ENCODE measurements at regions not wholly inside any gene's neighbourhood (a gene's known extent, or its start where the extent isn't known, plus 50 kb on each side); places are given as distances from the start of the nearest gene placed in this dataset.

DNA sequence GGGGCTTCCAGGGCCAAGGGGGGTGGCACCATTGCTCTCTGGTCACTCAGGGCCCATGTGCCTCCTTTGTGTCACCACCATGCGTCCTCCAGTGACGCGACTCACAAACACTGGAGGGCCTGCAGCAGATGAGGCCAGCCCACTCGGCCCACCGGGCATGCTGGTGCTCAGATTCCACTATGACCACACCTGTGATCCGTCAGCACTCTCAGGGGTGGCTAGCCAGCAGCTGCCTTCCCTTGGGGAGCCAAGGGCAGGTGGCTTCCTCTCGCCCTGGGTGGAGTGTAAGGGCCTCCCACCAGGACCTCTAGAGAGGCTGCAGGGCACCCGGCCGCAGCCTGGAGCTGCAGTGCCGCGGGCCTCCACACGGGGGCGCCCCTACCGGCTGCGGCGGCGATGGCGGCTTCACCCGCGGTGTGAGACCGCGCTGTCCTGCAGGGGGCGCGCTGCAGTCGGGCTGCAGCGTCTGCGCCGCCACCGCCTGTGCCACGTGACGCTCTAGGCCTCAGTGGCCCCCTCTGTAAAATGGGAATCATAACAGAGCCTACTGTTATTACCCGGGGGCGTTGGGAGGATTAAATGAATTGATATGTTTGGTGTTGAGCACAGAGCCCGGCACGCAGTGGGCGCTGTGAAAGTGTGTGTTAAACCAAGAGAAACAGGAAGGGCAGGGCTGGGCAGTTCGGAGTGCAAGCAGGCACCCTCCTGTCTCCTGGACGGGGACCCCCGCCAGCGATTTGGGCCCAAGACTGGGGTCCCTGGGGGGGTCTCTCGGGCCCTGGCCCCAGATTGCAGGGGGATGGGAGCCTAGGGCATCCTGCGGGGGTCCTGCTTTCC is 192.4 kb upstream of the GSE1 start:
- peak; percentile 79 for DNase-seq

DNA sequence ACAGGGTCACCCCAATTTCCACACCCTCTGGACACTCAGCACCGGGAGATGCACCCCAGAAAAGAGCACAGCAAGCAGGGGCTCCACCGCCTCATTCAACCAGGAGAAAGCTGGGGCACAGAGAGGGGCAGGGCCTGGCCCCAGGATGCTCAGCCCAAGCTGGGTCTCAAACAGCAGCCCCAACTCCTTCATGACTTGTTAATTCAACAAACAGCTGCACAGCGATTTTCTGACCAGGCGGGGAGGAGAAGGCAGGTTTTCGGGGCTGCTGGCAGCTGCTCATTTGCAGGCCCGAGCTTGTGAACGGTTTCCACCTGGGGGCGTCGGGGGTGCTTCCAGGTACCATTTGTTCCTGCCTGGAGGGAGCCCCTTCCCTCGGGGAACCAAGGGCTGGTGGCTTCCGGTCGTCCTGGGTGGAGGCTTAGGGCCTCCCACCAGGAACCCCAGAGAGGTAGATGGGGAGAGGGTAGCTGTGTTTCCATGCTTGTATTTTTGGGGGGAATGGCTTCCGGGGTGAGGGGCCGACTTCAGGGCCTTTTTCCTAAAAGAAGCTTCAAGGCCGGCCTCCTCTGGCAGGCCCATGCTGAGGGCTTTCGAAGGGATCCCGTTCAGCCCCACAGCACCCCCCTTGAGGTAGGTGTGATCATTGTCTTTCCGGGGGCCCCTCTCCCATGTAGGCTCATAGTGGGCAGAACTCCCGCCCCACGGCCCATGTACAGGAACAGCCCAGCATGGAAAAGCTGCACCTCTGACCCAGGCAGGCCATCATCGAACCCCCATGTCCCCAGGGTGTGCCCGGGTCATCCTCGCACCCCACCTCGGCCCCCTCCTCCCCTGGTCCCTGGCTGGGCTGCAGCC is 191.6 kb upstream of the GSE1 start:
- DNase-seq, result no peak

DNA sequence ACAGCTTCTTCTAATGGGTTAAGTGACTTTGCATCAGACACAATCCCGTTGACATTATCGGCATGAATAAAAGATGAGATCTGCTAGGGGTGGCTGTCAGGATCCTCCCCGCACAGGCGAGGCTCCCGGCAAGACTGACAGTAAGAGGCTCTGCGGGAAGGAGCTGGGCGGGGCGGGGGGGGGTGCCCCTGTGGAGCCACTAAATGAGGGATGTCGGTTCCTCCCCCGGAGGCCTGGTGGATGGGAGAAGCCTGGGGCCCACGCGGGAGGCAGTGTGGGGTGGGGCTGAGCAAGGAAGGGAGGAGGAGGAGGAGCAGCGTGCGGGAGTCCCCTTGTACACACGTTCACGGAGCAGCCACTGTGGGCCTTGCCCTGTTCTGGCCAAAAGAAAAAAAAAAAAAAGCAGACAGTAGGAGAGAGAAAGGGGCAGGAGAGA is 190.9 kb upstream of the GSE1 start:
- DNase-seq, result peak; percentile 16

DNA sequence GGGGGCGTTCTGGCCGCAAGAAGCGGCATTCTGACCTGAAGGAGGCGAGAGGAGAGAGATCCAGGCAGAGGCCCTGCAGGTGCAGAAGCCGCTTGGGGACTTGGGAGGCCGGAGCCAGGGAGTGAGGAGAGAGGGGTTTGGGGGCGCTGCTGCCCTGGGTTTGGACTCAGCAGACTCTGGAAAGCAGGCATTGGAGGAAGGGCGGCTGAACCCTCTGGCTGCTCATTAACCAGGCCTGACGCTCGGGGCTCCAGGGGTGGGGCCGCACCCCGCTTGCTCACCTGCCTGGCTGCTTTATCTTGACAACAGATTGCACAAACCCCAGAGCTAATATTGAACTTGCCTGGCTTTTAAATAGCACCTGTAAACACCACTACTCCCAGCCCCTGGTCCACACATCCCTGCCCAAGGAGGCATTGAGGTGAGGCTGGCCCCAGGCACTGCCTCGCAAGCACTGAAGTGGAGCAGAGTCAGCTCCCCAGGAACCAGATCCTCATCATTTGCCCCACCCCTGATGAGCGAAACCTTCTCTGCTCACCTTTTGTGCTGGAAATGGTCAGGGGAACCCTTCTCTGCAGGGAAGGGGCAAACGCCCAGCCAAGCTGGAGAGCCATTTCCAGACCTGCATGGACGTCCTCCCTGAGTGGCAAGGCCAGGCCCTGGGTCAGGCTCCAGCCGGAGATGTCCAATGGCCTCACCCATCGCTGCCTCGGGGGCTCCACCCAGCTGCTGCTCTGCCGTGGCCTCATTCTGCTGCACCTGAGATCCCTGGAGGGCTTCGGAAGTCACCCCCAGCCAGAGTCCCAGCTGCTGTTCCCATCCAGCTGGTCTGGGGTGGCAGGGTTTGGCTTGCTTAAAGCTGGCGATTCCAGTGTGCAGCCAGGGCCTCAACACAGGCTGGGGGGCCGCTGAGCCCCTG is 190.2 kb upstream of the GSE1 start:
- no peak for DNase-seq

DNA sequence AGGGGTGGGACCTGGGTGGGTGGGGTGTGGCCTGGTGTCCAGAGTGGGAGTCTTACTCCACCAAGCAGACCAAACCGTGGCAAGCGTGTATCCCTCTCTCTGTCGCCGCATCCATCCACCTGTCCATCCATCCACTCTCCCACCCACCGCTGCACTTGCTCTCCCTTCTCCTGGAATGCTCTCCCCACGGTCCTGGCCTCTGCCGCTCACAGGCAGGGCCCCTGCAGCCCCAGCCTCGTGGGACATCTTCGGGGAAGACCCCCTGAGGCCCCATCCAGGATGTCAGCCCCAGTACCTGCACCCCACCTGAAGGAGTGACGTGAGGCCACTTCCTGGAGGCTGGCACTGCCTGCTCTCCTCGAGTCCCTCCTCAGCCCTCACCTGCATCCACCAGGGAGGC is 189.5 kb upstream of the GSE1 start:
- no peak for DNase-seq

DNA sequence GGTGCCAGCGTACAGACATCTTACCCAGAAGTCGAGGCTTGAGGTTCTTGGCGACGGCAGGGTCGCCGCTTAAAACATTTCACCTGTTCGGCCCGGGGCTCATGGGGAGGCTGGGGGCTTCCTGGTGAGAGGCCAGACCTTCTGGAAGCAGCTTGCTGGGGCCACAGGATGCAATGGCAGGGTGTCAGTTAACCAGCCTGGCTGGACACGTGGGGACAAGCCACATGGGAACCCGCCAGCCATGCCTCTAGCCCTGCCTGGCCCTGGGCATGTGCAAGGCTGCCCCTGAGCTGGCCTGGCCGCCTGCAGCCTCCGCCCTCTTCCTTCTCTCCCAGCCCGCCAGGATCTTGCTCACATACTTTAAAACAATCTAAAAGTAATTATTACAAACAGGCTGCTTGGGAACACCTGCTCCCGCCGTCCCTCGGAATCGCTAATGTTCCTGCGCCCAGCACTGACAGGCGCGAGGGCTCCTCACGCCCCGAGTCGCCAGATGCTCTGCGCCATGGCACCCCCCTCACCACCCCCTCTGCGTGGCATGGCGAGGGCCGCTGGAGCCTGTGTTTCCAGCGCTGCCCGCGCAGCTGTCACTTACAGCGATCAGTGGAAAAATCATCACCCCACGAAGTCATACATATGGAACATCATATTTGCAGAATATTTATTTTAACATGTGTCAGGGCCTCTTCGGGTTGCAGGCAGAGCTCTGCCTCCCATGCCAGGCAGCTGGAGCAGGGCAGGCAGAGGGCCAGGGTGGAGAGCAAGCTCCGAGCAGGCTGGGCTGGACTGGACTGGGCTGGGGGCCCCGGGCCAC is 188.7 kb upstream of the GSE1 start:
- DNase-seq, result no peak

DNA sequence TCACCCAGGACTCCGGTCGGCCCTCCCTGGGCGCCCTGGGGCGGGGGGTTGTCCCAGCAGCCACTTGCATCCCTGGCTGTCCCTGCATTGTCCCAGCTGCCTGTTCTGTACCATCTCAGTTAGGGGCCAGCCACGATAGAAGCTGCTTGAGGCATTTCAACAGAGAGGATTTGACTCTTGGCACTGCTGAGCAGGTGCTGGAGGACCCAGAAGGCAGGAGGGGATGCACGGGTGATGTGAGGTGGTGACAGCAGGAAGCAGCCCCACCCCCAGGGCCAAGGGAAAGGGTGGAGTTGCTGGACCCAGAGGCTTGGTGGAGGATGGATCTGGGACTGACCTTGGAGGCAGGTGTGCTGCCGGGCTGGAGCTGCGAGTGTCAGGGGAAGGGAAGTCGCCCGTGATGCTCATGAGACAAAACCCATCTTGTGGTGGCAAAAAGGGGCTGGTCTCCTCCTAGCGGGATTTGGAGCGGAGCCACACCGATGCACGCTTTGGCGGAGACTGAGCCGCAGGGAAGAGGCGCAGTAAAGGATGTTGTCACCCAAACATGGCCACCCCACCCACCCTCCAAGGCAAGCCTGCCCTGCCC is 188.0 kb upstream of the GSE1 start:
- DNase-seq, result no peak

DNA sequence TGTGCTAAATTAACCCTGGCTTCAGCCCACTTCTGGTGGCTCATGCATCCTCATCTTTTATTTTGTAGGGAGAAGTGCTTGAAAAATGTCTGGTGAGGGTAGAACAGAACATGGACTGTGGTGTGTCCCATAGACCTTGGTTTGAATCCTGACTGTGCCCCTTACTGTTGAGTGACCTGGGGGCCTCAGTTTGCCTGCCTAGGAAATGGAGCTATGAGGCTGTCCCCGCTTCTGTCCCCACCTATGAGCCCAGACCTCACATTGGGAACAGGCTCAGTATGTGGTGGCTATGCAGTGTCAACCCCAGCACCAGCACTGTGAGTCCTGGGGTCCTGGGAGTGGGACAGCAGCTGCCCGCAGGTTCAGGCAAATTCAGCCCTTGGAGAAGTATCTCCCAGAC is 186.3 kb upstream of the GSE1 start:
- DNase-seq, result no peak

DNA sequence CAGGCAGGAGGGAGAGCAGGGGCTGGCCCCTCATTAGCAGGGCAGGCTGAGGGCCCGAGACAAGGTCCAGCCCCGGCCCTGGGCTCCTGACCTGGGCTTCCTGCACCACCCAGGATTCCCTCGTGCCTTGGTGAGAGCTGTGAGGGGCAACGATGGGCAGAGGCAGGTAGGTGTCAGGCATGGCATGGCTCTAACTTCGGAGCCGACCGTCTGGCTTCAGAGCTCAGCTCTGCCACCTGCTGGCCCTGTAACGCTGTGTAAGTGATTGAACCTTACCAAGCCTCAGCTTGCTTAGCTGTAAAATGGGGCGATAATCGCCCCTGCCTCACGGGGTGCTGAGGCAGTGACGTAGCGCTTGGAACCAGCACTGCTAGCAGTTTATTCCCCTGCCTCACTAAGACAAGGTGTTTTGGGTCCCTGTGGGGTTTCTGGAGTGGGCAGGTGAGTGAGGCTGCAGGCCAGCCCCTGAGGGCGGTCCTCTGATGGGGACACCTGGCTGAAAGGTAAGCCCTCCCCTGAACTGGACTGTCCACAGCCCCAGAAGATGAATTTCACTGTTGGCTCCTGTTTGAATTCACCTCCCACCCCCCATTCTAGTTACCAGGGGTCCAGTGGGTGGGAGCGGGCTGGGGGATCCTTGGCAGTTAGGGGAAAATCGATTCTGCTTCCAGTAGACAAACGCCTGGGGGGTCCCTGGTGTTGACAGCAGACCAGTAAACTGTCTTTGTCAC is 184.8 kb upstream of the GSE1 start:
- DNase-seq, result peak; percentile 46

DNA sequence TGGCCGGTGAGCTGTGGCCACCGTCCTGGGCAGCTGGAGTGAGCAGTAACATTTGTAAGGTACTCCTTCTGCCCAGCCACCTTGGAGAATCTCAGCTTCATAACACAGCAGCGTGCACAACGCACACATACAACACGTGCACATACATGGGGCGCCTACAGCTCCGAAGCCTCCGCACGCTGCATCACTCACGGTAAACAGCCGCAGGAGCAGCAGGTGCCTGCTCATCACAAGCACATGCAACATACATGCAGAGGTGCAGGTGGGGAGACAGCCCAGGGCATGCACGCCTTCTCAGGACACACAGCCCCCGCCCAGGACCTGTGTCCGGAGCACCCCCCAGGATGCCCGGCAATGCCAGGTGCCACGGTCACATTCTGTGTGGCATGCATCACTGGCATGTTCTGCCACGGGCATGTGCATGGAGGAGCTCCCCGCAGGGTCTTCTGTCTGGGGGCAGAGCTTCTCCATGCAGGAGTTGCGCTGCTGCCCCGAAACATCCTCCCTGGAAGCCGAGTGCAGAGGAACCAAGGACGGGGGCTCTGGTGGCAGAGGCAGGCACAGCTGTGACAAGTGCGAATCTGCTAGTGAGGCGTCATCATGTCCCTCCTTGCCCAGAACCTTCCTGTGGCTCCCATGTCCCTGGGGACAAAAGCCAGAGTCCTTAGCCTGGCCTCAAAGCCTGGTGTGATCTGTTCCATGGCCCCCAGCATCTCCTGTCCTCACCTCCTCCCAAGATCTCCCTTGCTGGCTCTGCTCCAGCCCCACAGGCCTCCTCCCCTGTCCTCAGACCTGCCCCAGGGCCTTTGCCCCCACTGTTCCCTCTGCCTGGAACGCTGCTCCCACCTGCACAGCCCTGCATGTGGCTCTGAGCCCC is 184.0 kb upstream of the GSE1 start:
- no peak for DNase-seq

DNA sequence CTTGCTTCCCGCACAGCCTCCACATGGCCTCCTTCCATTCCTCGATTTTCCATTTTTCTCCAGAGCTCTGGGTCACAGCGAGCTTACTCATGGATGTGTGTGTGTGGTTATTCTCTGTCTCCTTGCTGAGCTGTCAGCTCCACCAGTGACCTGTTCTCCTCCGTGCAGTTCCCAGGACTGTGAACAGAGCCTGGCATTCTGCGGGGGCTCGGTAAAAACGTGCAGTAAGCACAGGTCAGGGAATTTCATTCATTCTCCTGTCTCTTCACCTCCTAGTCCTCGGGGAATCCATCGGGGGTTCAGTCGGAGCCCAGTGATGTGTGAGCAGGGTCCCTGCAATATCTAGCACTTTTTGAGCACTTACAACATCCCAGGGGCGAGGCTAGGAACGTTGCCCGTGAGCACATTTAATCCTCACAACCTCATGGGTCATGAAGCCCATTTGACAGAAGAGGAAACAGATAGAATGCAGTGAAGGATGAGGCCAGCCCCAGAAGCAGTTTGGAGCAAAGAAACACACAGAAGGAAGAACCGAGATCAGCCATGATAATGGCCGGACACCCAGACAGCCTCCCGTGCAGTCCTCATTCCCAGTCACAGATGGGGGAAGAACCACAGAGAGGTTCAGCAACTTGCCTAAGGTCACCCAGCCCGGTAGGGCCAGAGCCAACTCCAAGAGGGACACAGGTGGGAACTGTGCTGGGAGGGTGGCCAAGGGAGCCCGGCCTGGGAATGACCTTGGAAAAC is 183.2 kb upstream of the GSE1 start:
- no peak for DNase-seq

DNA sequence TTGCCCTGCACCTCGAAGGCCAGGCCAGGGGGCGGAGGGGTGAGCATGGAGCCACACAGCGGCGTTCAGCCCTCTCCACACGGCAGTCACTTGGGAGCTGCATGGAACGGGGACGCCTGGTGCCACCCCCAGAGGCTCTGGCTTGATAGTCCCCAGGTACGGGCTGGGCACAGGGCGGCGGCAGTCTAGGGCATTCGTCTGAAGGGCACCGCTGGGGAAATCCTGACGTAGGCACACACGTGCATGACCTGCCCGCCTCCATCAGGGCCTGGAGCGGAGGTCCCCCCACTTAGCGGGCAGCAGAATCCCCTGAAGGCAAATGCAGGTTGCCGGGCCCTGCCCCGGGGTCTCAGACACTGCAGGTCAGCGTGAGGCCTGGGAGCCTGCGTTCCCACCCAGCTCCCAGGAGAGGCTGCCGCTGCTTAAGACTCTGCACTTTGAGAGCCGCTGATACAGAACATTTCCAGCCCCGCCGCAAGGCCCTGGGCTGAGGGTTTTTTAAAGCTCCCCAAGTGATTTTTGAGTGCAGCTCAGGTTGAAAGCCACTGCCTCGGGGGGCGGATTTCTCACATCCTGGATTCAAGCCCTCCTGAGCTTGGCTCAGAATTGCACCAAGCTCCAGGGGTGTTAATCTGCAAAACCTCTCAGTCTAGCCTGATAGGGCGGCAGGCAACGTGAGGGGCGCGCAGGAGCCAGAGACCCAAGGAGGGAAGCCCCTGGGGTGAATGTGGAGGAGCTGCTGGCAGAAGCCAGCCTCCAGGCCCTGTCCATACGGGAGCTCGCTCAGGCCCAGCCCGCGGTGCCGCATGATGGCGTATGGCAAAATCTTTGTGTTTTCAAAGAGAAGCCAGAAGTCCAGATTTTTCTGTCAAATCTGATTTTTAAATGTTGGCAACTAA is 182.3 kb upstream of the GSE1 start:
- no peak for DNase-seq

DNA sequence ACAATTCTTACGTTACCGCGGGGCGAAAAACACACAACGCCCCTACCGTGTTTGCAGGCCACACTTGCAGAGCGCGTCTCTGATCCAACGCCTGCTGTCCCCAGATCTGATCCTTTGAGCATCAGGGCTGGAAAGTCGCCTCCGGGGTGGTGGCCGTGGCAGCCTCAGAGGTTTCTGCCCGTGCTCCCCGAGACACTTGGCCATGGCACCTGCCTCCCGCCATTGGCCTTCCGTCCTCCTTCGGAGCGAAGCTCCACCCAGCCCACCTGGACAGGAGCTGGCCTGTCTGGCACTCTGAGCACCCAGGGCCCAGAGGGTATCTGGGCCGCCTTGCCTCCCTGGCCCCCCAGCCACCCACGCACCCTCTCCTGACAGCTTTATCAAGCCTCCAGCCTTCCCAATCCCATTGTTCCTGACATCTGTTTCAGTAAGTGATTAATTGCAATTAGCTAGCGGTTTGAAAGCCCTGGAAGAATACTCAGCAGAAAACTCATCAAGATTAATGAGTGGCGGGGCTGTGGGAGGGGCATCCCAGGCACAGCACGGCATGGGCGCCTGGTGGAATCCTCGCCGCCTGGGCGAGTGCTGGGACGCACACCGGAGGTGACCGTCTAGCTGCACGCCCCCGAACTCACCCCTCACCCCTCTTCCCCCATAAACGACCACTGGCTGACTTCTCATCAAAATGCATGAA is 181.5 kb upstream of the GSE1 start:
- DNase-seq, result no peak

DNA sequence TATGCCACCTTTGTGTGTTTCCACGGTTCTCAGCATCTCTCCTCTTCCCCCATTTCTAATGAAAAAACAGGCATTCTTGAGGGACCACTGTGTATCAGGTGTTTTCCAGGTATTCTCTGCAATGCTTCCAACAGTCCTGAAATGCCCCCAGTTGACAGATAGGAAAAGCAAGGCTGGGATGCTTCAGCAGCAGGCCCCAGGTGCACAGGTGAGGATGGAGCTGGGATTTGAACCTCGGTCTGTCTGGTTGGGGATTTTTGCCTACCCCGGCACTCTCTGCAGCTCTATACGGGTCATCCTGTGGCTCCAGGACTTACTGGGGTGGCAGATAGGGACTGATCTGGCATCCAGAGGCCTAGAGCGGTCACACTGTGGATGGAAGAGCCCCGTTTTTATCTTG is 180.5 kb upstream of the GSE1 start:
- no peak for DNase-seq

DNA sequence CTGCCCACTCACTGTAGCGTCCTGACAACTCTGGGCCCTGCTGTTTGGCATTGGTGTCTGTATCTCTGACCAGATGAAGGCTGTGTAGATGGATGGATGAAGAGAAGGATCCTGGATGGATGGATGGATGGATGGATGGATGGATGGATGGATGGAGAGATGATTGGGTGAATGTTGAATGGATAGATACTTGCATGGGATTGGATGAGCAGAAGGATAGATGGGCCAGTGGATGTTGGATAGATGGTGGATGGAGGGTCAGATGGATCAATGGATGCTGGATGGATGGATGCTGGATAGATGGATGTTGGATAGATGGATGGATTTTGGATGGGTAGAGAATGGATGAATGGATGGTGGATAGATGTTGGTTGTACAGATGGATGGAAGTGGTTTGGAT is 179.6 kb upstream of the GSE1 start:
- DNase-seq, result no peak

DNA sequence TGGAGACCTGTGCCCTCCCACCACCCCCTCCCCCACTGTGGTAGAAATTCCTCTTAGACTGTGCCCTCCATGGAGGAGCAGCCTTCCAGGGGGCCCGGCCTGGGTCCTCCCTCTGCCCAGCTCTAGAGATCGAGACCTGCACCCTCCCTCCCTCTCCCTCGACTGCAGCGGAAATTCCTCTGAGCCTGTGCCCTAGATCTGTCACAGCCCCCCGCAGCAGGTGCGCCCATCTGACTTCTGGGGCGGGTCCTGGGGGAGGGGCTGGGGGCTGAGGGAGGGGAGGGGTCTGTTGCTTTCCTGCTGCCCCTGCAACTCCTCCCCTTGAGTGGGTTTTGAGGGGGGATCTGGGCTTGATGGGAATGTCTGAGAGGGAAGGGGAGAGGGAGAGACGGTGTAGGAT is 177.8 kb upstream of the GSE1 start:
- DNase-seq, result no peak

DNA sequence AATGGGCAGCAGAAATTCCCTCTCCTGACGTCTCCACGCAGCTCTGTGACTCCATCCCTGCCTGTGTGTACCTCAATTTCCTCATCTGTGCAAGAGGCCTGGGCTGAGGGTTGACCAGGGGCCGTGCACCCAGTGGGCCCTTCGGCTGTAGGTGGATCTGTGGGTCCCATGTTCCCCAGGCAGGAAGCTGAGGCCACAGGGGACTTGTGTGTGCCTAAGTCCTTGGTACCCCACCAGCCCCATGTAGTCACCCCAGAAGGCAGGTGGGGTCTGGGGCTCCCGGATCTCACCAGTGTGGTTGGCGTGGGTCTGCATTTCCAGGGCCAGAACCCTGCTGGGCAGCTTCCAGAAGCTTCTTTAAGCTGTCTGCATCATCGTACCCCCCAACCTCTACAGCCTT is 177.4 kb upstream of the GSE1 start:
- no peak for DNase-seq

DNA sequence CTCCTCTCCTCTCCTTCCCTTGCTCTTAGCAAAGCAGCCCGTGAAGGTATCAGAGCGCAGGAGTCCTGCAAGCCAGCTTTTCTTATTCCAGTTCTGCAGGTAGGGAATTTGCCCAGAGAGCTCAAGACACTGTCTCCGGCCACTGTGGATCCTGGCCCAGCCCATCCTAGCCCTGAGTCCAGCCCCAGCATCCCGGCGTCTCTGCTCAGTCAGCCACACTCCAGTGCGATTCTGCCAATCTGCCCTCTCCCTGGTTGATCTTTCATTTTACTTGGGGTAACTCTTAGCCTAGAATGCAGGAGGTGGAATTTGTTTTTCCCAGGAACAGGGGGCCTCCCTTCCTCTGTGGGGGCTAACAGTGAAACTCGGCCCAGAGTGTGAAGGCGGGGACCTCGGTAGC is 176.9 kb upstream of the GSE1 start:
- no peak for DNase-seq

Data from suppressor macrophage treated with lipopolysaccharide for 4 hours (primary cell).